ENCODE measurements at regions not wholly inside any gene's neighbourhood (a gene's known extent, or its start where the extent isn't known, plus 50 kb on each side); places are given as distances from the start of the nearest gene placed in this dataset.

DNA sequence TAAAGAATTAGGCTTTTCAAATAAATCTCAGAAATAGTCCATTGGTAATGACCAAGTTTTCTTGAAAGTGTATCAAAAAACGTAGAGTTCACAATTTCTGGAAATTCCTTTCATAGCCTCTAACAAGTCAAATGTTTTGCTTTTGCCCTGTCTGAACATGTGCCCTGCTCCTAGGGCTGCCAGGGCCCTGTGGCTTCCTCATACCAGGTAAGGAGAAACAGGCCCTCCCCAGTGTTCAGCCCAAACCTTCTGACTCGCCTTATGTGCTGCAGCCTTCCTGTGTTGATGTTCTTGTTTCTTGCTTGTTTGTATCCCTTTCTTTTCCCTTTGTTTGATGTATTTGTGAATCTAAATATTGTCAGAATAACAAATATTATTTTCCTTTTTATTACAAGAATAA, 146.1 kb upstream of the PACRGL start:
- TF ChIP-seq, protein P1, sequence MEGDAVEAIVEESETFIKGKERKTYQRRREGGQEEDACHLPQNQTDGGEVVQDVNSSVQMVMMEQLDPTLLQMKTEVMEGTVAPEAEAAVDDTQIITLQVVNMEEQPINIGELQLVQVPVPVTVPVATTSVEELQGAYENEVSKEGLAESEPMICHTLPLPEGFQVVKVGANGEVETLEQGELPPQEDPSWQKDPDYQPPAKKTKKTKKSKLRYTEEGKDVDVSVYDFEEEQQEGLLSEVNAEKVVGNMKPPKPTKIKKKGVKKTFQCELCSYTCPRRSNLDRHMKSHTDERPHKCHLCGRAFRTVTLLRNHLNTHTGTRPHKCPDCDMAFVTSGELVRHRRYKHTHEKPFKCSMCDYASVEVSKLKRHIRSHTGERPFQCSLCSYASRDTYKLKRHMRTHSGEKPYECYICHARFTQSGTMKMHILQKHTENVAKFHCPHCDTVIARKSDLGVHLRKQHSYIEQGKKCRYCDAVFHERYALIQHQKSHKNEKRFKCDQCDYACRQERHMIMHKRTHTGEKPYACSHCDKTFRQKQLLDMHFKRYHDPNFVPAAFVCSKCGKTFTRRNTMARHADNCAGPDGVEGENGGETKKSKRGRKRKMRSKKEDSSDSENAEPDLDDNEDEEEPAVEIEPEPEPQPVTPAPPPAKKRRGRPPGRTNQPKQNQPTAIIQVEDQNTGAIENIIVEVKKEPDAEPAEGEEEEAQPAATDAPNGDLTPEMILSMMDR (conservative IDR thresholded peaks at IDR 0.05; ENCODE audit: low read depth in 2 of 2) = no peak
- no peak for TF ChIP-seq POLR2AphosphoS5 (IDR thresholded peaks at IDR 0.05; ENCODE audit: low read depth)
- TF ChIP-seq EZH2phosphoT487 (IDR thresholded peaks at IDR 0.05; ENCODE audit: unreplicated experiment) = no peak
- no peak for TF ChIP-seq EZH2 (IDR thresholded peaks at IDR 0.05; ENCODE audit: low read depth, unreplicated experiment)
- TF ChIP-seq, protein P2, sequence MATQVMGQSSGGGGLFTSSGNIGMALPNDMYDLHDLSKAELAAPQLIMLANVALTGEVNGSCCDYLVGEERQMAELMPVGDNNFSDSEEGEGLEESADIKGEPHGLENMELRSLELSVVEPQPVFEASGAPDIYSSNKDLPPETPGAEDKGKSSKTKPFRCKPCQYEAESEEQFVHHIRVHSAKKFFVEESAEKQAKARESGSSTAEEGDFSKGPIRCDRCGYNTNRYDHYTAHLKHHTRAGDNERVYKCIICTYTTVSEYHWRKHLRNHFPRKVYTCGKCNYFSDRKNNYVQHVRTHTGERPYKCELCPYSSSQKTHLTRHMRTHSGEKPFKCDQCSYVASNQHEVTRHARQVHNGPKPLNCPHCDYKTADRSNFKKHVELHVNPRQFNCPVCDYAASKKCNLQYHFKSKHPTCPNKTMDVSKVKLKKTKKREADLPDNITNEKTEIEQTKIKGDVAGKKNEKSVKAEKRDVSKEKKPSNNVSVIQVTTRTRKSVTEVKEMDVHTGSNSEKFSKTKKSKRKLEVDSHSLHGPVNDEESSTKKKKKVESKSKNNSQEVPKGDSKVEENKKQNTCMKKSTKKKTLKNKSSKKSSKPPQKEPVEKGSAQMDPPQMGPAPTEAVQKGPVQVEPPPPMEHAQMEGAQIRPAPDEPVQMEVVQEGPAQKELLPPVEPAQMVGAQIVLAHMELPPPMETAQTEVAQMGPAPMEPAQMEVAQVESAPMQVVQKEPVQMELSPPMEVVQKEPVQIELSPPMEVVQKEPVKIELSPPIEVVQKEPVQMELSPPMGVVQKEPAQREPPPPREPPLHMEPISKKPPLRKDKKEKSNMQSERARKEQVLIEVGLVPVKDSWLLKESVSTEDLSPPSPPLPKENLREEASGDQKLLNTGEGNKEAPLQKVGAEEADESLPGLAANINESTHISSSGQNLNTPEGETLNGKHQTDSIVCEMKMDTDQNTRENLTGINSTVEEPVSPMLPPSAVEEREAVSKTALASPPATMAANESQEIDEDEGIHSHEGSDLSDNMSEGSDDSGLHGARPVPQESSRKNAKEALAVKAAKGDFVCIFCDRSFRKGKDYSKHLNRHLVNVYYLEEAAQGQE (IDR thresholded peaks at IDR 0.05; ENCODE audit: unreplicated experiment) = no peak
- no peak for TF ChIP-seq ZNF114 (CRISPR knock-in tag; IDR thresholded peaks at IDR 0.05)
- TF ChIP-seq, protein P3, sequence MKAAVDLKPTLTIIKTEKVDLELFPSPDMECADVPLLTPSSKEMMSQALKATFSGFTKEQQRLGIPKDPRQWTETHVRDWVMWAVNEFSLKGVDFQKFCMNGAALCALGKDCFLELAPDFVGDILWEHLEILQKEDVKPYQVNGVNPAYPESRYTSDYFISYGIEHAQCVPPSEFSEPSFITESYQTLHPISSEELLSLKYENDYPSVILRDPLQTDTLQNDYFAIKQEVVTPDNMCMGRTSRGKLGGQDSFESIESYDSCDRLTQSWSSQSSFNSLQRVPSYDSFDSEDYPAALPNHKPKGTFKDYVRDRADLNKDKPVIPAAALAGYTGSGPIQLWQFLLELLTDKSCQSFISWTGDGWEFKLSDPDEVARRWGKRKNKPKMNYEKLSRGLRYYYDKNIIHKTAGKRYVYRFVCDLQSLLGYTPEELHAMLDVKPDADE (IDR thresholded peaks at IDR 0.05) = no peak
- TF ChIP-seq ZNF331 (CRISPR knock-in tag; IDR thresholded peaks at IDR 0.05; ENCODE audit: low read depth) = no peak
- TF ChIP-seq CREB1 (CRISPR knock-in tag; IDR thresholded peaks at IDR 0.05; ENCODE audit: low read depth) = no peak
- TF ChIP-seq, protein P4, sequence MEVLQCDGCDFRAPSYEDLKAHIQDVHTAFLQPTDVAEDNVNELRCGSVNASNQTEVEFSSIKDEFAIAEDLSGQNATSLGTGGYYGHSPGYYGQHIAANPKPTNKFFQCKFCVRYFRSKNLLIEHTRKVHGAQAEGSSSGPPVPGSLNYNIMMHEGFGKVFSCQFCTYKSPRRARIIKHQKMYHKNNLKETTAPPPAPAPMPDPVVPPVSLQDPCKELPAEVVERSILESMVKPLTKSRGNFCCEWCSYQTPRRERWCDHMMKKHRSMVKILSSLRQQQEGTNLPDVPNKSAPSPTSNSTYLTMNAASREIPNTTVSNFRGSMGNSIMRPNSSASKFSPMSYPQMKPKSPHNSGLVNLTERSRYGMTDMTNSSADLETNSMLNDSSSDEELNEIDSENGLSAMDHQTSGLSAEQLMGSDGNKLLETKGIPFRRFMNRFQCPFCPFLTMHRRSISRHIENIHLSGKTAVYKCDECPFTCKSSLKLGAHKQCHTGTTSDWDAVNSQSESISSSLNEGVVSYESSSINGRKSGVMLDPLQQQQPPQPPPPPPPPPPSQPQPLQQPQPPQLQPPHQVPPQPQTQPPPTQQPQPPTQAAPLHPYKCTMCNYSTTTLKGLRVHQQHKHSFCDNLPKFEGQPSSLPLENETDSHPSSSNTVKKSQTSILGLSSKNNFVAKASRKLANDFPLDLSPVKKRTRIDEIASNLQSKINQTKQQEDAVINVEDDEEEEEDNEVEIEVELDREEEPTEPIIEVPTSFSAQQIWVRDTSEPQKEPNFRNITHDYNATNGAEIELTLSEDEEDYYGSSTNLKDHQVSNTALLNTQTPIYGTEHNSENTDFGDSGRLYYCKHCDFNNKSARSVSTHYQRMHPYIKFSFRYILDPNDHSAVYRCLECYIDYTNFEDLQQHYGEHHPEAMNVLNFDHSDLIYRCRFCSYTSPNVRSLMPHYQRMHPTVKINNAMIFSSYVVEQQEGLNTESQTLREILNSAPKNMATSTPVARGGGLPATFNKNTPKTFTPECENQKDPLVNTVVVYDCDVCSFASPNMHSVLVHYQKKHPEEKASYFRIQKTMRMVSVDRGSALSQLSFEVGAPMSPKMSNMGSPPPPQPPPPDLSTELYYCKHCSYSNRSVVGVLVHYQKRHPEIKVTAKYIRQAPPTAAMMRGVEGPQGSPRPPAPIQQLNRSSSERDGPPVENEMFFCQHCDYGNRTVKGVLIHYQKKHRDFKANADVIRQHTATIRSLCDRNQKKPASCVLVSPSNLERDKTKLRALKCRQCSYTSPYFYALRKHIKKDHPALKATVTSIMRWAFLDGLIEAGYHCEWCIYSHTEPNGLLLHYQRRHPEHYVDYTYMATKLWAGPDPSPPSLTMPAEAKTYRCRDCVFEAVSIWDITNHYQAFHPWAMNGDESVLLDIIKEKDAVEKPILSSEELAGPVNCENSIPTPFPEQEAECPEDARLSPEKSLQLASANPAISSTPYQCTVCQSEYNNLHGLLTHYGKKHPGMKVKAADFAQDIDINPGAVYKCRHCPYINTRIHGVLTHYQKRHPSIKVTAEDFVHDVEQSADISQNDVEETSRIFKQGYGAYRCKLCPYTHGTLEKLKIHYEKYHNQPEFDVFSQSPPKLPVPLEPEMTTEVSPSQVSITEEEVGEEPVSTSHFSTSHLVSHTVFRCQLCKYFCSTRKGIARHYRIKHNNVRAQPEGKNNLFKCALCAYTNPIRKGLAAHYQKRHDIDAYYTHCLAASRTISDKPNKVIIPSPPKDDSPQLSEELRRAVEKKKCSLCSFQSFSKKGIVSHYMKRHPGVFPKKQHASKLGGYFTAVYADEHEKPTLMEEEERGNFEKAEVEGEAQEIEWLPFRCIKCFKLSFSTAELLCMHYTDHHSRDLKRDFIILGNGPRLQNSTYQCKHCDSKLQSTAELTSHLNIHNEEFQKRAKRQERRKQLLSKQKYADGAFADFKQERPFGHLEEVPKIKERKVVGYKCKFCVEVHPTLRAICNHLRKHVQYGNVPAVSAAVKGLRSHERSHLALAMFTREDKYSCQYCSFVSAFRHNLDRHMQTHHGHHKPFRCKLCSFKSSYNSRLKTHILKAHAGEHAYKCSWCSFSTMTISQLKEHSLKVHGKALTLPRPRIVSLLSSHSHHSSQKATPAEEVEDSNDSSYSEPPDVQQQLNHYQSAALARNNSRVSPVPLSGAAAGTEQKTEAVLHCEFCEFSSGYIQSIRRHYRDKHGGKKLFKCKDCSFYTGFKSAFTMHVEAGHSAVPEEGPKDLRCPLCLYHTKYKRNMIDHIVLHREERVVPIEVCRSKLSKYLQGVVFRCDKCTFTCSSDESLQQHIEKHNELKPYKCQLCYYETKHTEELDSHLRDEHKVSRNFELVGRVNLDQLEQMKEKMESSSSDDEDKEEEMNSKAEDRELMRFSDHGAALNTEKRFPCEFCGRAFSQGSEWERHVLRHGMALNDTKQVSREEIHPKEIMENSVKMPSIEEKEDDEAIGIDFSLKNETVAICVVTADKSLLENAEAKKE (CRISPR knock-in tag; IDR thresholded peaks at IDR 0.05) = no peak
- no peak for TF ChIP-seq STAT1 (IDR thresholded peaks at IDR 0.05; ENCODE audit: unreplicated experiment)
- no peak for TF ChIP-seq JUNB (IDR thresholded peaks at IDR 0.05; ENCODE audit: unreplicated experiment)
- TF ChIP-seq NANOG (IDR thresholded peaks at IDR 0.05; ENCODE audit: borderline replicate concordance) = no peak

Measured in GM23338 (cell line).